ENCODE measurements at regions not wholly inside any gene's neighbourhood (a gene's known extent, or its start where the extent isn't known, plus 50 kb on each side); places are given as distances from the start of the nearest gene placed in this dataset.

- TF ChIP-seq CTCF (IDR thresholded peaks at IDR 0.05): no peak
- TF ChIP-seq EZH2 (IDR thresholded peaks at IDR 0.05): no peak
- no peak for TF ChIP-seq EZH2phosphoT487 (IDR thresholded peaks at IDR 0.05)
Measured at GRCh38 chr5:5546408-5546807, 123.9 kb downstream of the ICE1 start.

Measured in neural progenitor cell (in vitro differentiated cells).